Fibroblast of lung (primary cell): ENCODE measurements at regions not wholly inside any gene's neighbourhood (a gene's known extent, or its start where the extent isn't known, plus 50 kb on each side); places are given as distances from the start of the nearest gene placed in this dataset.

Experiments used
- EZH2 ChIP-seq: IDR thresholded peaks from 2 replicates; pipeline ENCODE4 v1.5.1; 2012; ENCODE audit warnings: low read length, control low read depth, mild to moderate bottlenecking; ENCODE audit errors: missing control alignments
- TF ChIP-seq, protein P1 (sequence below), 2 donors: IDR thresholded peaks in 1 of 2; conservative IDR thresholded peaks in 1 of 2; 1 replicate in 1 of 2; 2 replicates in 1 of 2; pipeline ENCODE4 v1.5.1; 2011 to 2012; ENCODE audit warnings: low read length in 2 of 2, control low read depth in 1 of 2, inconsistent platforms in 1 of 2, low read depth in 1 of 2, mild to moderate bottlenecking in 1 of 2

DNA sequence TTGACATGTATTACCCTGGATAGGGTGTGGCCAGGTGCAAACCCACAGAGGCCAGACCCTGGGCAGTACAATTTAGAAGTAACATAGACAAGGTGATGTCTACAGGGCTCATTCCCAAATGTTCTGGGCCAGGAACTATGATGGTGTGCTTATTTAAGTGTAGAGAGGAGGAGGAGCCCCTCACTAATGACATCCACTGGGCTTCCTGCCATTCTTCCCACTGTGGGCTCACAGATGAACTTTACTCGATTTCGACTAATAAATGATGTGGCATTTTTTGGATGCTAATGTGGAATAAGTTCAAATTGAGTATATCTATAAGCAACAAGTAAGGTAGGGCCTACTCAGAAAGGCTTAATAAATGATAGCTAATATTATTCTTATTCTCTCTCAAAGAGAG, 280.9 kb upstream of the BOD1L1 start:
- TF ChIP-seq, protein P1, sequence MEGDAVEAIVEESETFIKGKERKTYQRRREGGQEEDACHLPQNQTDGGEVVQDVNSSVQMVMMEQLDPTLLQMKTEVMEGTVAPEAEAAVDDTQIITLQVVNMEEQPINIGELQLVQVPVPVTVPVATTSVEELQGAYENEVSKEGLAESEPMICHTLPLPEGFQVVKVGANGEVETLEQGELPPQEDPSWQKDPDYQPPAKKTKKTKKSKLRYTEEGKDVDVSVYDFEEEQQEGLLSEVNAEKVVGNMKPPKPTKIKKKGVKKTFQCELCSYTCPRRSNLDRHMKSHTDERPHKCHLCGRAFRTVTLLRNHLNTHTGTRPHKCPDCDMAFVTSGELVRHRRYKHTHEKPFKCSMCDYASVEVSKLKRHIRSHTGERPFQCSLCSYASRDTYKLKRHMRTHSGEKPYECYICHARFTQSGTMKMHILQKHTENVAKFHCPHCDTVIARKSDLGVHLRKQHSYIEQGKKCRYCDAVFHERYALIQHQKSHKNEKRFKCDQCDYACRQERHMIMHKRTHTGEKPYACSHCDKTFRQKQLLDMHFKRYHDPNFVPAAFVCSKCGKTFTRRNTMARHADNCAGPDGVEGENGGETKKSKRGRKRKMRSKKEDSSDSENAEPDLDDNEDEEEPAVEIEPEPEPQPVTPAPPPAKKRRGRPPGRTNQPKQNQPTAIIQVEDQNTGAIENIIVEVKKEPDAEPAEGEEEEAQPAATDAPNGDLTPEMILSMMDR (conservative IDR thresholded peaks at IDR 0.05 in 1 of 2, IDR thresholded peaks at IDR 0.05 in 1 of 2; ENCODE audit: low read depth in 1 of 2, low read length in 2 of 2): no peak
- TF ChIP-seq EZH2: no peak
